ENCODE measurements at regions not wholly inside any gene's neighbourhood (a gene's known extent, or its start where the extent isn't known, plus 50 kb on each side); places are given as distances from the start of the nearest gene placed in this dataset.
"Not testable (repeated sequence)": the region's sequence is repeated elsewhere in the genome, so short reads cannot be mapped to it uniquely, and the experiment has no call there.

DNA sequence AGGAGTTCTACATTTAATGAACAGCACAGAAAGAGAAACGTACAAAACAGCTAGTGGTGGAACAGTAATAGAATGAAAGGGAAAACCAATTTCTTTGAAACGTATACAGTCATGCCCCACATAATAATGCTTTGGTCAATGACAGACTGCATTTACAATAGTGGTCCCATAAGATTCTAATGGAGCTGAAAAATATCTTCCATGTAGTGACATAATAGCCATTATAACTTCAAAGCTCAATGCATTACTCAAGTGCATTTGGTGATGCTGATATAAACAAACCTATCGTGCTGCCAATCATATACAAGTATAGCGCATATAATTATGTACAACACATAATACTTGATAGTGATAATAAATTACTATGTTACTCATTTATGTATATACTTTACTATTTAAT lies 1008.9 kb upstream of the FOXG1 start:
- TF ChIP-seq, protein P1, sequence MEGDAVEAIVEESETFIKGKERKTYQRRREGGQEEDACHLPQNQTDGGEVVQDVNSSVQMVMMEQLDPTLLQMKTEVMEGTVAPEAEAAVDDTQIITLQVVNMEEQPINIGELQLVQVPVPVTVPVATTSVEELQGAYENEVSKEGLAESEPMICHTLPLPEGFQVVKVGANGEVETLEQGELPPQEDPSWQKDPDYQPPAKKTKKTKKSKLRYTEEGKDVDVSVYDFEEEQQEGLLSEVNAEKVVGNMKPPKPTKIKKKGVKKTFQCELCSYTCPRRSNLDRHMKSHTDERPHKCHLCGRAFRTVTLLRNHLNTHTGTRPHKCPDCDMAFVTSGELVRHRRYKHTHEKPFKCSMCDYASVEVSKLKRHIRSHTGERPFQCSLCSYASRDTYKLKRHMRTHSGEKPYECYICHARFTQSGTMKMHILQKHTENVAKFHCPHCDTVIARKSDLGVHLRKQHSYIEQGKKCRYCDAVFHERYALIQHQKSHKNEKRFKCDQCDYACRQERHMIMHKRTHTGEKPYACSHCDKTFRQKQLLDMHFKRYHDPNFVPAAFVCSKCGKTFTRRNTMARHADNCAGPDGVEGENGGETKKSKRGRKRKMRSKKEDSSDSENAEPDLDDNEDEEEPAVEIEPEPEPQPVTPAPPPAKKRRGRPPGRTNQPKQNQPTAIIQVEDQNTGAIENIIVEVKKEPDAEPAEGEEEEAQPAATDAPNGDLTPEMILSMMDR (conservative IDR thresholded peaks at IDR 0.05; ENCODE audit: low read depth, low read length): not testable (repeated sequence)
- not testable (repeated sequence) for TF ChIP-seq POLR2A (IDR thresholded peaks at IDR 0.05; ENCODE audit: low read depth, low read length); CEBPB (IDR thresholded peaks at IDR 0.05; ENCODE audit: low read depth, low read length); RCOR1 (IDR thresholded peaks at IDR 0.05; ENCODE audit: insufficient replicate concordance, low read length)

Measured in IMR-90 (cell line).